H54 (cell line): ENCODE measurements at regions not wholly inside any gene's neighbourhood (a gene's known extent, or its start where the extent isn't known, plus 50 kb on each side); places are given as distances from the start of the nearest gene placed in this dataset.

ENCODE experiments used
- DNase-seq: peaks from one replicate; pipeline ENCODE4 v3.0.0; 2011; ENCODE audit warnings: low spot score, mixed read lengths; ENCODE audit not compliant: insufficient read length
- FAIRE-seq: peaks from 3 replicates; lab custom pipeline; 2011; peaks lifted over from hg19 to GRCh38; lab: Jason Lieb, UNC
- POLR2A ChIP-seq: IDR thresholded peaks from 2 replicates; pipeline ENCODE4 v1.6.1; 2011; ENCODE audit warnings: low read depth, mild to moderate bottlenecking, low read length

- TF ChIP-seq POLR2A, result no peak
- DNase-seq (no peak), FAIRE-seq (no peak)
Measured at GRCh38 chr14:30088620-30089019, 161.0 kb upstream of the PRKD1 start.

GRCh38 chr14:30108975-30109700 is 181.5 kb upstream of the PRKD1 start:
- DNase-seq (no peak), FAIRE-seq (no peak)
- no peak for TF ChIP-seq POLR2A

GRCh38 chr14:30114051-30114450 is 186.4 kb upstream of the PRKD1 start:
- TF ChIP-seq POLR2A, result no peak
- no peak for FAIRE-seq

DNA sequence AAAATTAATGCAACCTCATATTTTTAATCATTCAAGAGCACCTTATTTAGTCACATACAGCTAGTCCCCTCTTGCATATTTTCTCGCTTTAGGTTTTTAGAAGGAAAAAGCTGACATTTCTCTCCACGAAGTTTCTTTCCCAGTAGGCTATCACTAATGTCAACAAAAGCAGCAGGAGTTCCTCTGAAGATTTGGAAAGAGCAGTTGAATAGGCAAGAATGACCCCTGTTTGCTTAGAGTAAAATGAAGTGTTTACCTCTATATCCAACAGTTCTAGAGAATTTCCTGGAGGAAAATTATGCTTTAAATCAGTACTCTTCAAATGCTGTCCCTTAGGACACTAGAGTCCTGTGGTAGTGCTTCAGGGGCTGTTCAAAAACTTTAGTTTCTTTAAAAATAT is 188.1 kb upstream of the PRKD1 start:
- DNase-seq (no peak), FAIRE-seq (no peak)
- no peak for TF ChIP-seq POLR2A

More at GRCh38 chr14:30114051-30114450, 186.4 kb upstream of the PRKD1 start:
- no peak for DNase-seq

- no peak for FAIRE-seq
- TF ChIP-seq POLR2A, result no peak
- no peak for DNase-seq
Measured at GRCh38 chr14:30118992-30119640, 191.5 kb upstream of the PRKD1 start.

DNA sequence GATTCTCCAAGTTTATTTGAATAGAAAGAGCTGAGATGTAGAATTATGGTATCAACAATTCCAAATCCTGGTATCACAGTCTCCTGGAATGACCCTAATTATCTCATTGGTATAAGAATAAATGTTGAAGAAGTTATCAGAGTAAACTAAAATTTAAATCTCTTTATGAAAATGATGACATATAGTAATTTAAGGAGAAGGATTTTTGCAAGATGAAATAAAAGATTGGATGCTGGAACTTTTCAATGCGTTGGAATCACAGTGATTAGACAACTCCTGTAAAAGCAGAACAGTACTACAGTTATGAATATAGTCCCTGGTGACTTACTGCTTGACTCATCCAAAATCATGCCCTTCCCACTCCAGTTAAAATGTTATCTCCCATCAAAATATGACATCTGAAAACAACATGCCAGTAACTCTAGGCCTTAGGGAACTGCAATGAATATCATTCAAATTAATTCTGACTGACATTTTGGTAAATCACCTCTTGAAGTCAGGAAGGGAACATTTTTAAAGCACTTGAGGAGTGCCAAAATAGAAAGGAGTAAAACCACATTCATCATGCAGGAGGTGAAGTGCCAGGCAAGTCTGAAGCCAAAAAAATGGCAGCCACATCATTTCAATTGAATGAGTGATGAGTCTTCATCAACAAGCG is 197.8 kb upstream of the PRKD1 start:
- DNase-seq (no peak), FAIRE-seq (no peak)
- no peak for TF ChIP-seq POLR2A

DNA sequence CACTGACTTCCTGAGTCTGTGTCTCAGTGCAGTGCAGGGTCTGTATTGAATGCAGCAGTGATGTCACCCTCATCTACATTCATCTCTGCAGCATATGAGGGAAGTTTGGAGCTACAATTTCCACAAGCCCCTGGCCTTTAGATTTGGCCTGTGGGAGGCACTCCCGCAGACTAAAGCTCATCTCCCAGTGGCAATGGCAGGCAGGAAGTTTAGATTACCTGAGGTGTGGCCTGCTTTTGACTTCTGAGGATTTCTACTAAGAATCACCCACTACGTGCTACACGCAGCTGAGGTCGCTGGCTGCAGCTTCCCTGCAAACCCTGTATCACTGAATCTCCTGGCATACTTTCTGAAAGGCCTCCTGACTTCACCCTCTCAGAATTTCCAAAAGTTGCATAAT is 202.2 kb upstream of the PRKD1 start:
- DNase-seq (no peak), FAIRE-seq (no peak)
- TF ChIP-seq POLR2A, result no peak

DNA sequence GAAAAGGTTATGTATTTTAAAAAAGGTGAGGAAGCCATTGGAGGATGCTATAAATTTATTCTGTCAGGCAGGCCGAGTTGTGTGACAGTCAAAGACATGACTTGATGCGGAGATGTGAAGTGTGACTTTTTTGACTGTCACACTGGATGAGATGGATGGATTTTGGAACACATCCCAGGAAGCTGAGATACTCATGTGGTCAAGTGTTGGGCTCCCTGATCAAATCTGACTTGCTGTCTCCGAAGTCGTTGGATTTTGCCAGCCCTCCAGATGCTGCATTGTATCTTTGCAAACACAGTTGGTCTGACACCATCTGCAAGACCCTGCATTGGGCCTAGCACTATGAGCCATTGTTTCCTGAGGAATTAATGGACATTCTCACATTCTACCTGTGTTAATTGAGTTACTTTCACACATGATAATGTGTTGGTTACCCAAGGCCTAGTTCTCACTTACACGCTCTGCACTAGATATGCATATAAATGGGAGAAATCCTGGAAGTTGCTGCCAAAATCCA is 204.0 kb upstream of the PRKD1 start:
- FAIRE-seq, result no peak
- no peak for TF ChIP-seq POLR2A
- no peak for DNase-seq

DNA sequence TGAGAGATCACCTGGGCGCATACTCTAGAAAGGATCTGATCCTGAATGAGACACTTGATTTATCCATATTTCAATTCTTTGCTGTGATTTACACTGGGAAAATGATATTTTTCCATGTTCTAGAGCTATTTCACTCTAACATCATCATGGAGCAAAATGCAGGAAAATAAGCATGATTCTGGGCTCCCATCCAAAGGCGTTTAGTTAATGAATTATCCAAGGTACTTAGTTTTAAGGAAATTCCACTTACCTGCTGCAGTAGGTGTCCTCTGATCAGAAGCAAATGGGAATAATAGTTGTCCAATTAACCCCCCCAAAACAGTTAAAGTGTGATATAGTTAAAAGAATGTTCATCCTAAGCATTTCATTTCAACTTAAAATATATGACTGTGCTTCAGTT is 204.5 kb upstream of the PRKD1 start:
- no peak for TF ChIP-seq POLR2A
- FAIRE-seq, result no peak
- DNase-seq, result no peak

- FAIRE-seq (no peak), DNase-seq (no peak)
- no peak for TF ChIP-seq POLR2A
Measured at GRCh38 chr14:30134936-30135335, 207.3 kb upstream of the PRKD1 start.

DNA sequence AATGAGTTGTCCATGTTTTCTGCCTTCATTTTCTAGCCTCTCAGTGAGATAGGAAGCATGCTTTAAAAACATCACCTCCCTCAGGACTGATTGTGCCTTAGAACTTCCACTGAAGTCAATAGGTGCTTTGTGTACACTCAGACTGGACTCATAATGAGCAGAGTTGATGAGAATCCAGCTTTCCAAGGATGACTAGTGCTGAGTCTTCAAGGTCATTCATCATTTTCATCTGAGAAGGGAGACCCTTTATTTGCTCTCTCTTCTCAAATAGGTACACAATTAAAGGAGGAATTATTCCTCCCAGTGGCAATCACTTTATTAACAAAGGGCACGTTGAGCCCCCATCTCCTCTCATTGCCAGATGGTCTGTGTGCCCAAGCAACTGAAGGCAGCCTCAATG is 210.9 kb upstream of the PRKD1 start:
- no peak for FAIRE-seq
- DNase-seq, result no peak
- TF ChIP-seq POLR2A, result no peak

DNA sequence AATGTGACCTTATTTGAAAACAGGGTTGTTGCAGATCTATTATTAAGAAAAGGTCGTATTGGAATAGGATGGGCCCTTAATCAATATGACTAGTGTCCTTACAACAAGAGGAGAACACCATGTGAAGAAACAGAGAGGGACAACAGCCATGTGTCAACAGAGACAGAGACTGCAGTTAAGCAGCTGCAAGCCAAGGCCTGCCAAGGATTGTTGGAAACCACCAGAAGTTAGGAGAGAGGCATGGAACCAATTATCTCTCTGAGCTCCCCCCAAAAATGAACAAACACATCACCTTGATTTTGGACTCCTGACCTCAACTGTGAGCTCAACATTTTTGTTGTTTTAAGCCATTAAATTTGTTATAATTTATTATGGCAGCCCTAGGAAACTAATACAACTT is 214.6 kb upstream of the PRKD1 start:
- FAIRE-seq, result no peak
- TF ChIP-seq POLR2A, result no peak

GRCh38 chr14:30143627-30144026 is 216.0 kb upstream of the PRKD1 start:
- no peak for TF ChIP-seq POLR2A
- FAIRE-seq (no peak), DNase-seq (no peak)

More for the DNA sequence above, 214.6 kb upstream of the PRKD1 start:
- no peak for DNase-seq

DNA sequence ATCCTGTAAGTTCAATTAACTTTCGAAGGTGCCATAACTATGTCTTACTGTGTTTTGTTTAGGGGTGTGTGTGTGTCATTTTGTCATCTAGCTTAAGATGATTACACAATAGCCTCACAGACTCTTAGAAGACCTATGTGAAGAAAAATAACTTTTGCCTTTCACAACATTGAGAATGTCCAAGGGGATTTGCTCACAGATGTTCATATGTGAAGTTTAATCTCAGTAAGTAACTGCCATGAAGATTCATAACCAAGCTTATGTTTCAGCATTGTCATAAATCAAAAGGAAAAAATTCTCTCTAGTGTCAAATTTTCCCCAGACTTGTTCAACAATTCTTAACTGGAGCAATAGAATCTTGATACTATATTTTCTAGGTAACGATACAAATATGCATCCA is 226.1 kb upstream of the PRKD1 start:
- DNase-seq (no peak), FAIRE-seq (no peak)
- TF ChIP-seq POLR2A, result no peak
